SK-N-SH (cell line): ENCODE measurements at regions not wholly inside any gene's neighbourhood (a gene's known extent, or its start where the extent isn't known, plus 50 kb on each side); places are given as distances from the start of the nearest gene placed in this dataset.

ENCODE experiments used
- CTCF ChIA-PET: fragments of 300-600, 350-600 bp; formaldehyde crosslinking; extraction: SDS; loops from one replicate; lab custom pipeline; 2021; lab: Yijun Ruan, JAX
- POLR2A ChIA-PET: fragments of 350-600 bp; sonication (Branson Sonifier 250); formaldehyde crosslinking; extraction: SDS; loops from one replicate; lab custom pipeline; 2020; ENCODE audit warnings: antibody characterized with exemption, inconsistent platforms; lab: Yijun Ruan, JAX
- DNase-seq: peaks from one replicate; pipeline ENCODE4 v3.0.0; 2012
- H2AFZ ChIP-seq: fragments of 200-600 bp; sonication (generic); 2 replicates; pipeline ENCODE4 v1.8.1; 2016; ENCODE audit warnings: antibody characterized with exemption, mild to moderate bottlenecking, low read depth
- H3F3A ChIP-seq: fragments of 200-600 bp; sonication (generic); replicated peaks from 2 replicates; pipeline ENCODE3; 2016; ENCODE audit warnings: antibody characterized with exemption, mild to moderate bottlenecking; ENCODE audit not compliant: insufficient read depth
- H3K27ac ChIP-seq, 2 experiments: fragments of 200-500 bp in 1 of 2; fragments of 200-600 bp in 1 of 2; sonication (Bioruptor generic) in 1 of 2; sonication (generic), shearing (Covaris generic) in 1 of 2; 2 replicates each; pipeline versions ENCODE4 v1.5.1 to v1.6.1; 2014 to 2016; ENCODE audit warnings: low read depth in 2 of 2, inconsistent platforms in 1 of 2, low read length in 1 of 2, mild to moderate bottlenecking in 1 of 2, mixed read lengths in 1 of 2
- H3K27me3 ChIP-seq: fragments of 200-600 bp; sonication (generic), shearing (Covaris generic); 2 replicates; pipeline ENCODE4 v1.6.1; 2016; ENCODE audit warnings: mixed run types; ENCODE audit not compliant: insufficient read depth
- H3K36me3 ChIP-seq, 2 experiments: fragments of 200-500 bp in 1 of 2; fragments of 200-600 bp in 1 of 2; sonication (Bioruptor generic) in 1 of 2; sonication (generic) in 1 of 2; replicated peaks in 1 of 2; 2 replicates each; pipeline versions ENCODE3 to v1.5.1; 2014 to 2016; ENCODE audit warnings: low read length in 1 of 2, mild to moderate bottlenecking in 1 of 2; ENCODE audit not compliant: insufficient read depth in 2 of 2, control insufficient read depth in 1 of 2
- H3K4me1 ChIP-seq, 2 experiments: fragments of 200-500 bp in 1 of 2; fragments of 200-600 bp in 1 of 2; sonication (Bioruptor generic) in 1 of 2; sonication (generic), shearing (Covaris generic) in 1 of 2; 2 replicates each; pipeline versions ENCODE4 v1.5.1 to v1.6.1; 2014 to 2016; ENCODE audit warnings: low read depth in 1 of 2, low read length in 1 of 2, mixed run types in 1 of 2; ENCODE audit not compliant: insufficient read depth in 2 of 2, control insufficient read depth in 1 of 2
- H3K4me2 ChIP-seq: fragments of 200-600 bp; sonication (generic), shearing (Covaris generic); 2 replicates; pipeline ENCODE4 v1.6.1; 2017; ENCODE audit warnings: mixed run types
- H3K4me3 ChIP-seq, 2 experiments: fragments of 200-500 bp in 1 of 2; fragments of 200-600 bp in 1 of 2; sonication (Bioruptor generic) in 1 of 2; sonication (generic), shearing (Covaris generic) in 1 of 2; 2 replicates each; pipeline versions ENCODE4 v1.5.1 to v1.8.1; 2014 to 2016; ENCODE audit warnings: low read depth in 2 of 2, inconsistent platforms in 1 of 2, low read length in 1 of 2, mild to moderate bottlenecking in 1 of 2, mixed read lengths in 1 of 2, moderate library complexity in 1 of 2
- H3K79me2 ChIP-seq: fragments of 200-600 bp; sonication (generic); 2 replicates; pipeline ENCODE4 v1.8.1; 2017; ENCODE audit warnings: mild to moderate bottlenecking; ENCODE audit not compliant: insufficient read depth
- H3K9ac ChIP-seq: fragments of 200-600 bp; sonication (generic); 2 replicates; pipeline ENCODE4 v1.6.1; 2017; ENCODE audit warnings: mixed run types
- H3K9me2 ChIP-seq: fragments of 200-600 bp; sonication (generic); 2 replicates; pipeline ENCODE4 v1.6.1; 2017; ENCODE audit warnings: mixed run types
- H3K9me3 ChIP-seq: fragments of 200-600 bp; sonication (generic); 2 replicates; pipeline ENCODE4 v1.6.1; 2017; ENCODE audit warnings: mixed run types, mild to moderate bottlenecking, moderate library complexity
- H4K20me1 ChIP-seq: fragments of 200-600 bp; sonication (generic); 2 replicates; pipeline ENCODE4 v1.6.1; 2017; ENCODE audit warnings: mild to moderate bottlenecking, mixed run types; ENCODE audit not compliant: insufficient read depth
- EP300 ChIP-seq, 2 experiments: IDR thresholded peaks; 2 replicates each; pipeline versions ENCODE4 v1.4.0 to v1.6.1; 2012; ENCODE audit warnings: borderline replicate concordance in 1 of 2, low read depth in 1 of 2, low read length in 1 of 2
- GABPA ChIP-seq: IDR thresholded peaks from 2 replicates; pipeline ENCODE4 v1.4.0; 2012; ENCODE audit warnings: low read depth, mild to moderate bottlenecking
- GATA2 ChIP-seq: sonication (generic); formaldehyde crosslinking; IDR thresholded peaks from 2 replicates; pipeline ENCODE4 v1.5.0; 2020; ENCODE audit warnings: mild to moderate bottlenecking, missing genetic modification reagents
- IRF3 ChIP-seq: fragments of 150-350 bp; IDR thresholded peaks from 2 replicates; pipeline ENCODE4 v1.6.1; 2016; ENCODE audit warnings: mild to moderate bottlenecking, low read depth, low read length
- JUND ChIP-seq: IDR thresholded peaks from 2 replicates; pipeline ENCODE4 v1.4.0; 2012
- MEF2A ChIP-seq: IDR thresholded peaks from 2 replicates; pipeline ENCODE4 v1.4.0; 2012; ENCODE audit warnings: low read depth, borderline replicate concordance
- NRF1 ChIP-seq: IDR thresholded peaks from 2 replicates; pipeline ENCODE4 v1.6.1; 2012; ENCODE audit warnings: low read depth, mild to moderate bottlenecking, low read length
- PBX3 ChIP-seq: IDR thresholded peaks from 2 replicates; pipeline ENCODE4; 2012
- POLR2AphosphoS5 ChIP-seq: IDR thresholded peaks from 2 replicates; pipeline ENCODE4 v1.6.1; 2012; ENCODE audit warnings: low read depth, low read length
- RFX5 ChIP-seq: IDR thresholded peaks from 2 replicates; pipeline ENCODE4 v1.6.1; 2012; ENCODE audit warnings: mild to moderate bottlenecking, improper control_type of control experiment, low read length
- YY1 ChIP-seq: IDR thresholded peaks from 2 replicates; pipeline ENCODE4 v1.4.0; 2012; ENCODE audit warnings: low read depth, mild to moderate bottlenecking
- whole genome bisulfite sequencing: methylation state at CpG from one replicate; pipeline ENCODE4 v1.1.6; 2017; ENCODE audit warnings: low lambda C conversion rate; 5-methylcytosine and 5-hydroxymethylcytosine counted together

- TF ChIP-seq IRF3 (no peak), EP300 (IDR thresholded peaks at IDR 0.05; ENCODE audit: borderline replicate concordance in 1 of 2, low read depth in 1 of 2, low read length in 1 of 2) (no peak), POLR2AphosphoS5 (no peak), MEF2A (no peak)
Observed at GRCh38 chr12:114504311-114504710, 98.4 kb upstream of the TBX5 start (continued).

DNA sequence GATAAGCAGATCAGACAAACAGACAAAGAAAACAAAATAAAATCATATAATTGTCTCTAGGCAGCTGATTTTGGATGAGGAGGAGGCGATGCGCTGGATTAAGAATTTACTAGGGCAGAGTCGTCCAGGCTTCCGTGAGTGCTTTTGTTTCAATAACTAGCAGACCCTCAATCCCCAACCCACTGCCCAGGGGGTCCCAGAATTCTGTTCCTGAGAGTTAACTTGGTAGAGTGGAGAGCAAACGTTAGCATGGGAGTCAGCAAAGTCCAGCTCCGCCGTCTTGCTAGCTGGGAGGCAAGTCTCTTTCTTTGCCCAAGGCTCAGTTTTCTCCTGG lies 95.5 kb upstream of the TBX5 start:
- H3K4me3 ChIP-seq, result no peak overlapping the region
- CTCF ChIA-PET, result interaction anchor here (0.6 to 5.1 kb wide), 5 partner anchors 10 to 521 kb away, joined by 3 to 21 read pairs (median 4); no protein-coding TSS in a partner anchor
- DNase-seq, result no peak
- peaks cover 22% of the 10 kb centered on the region; the same call in 1 of the 2 replicates for H3K27me3 ChIP-seq
- no peak overlapping the region for H2AFZ ChIP-seq
- POLR2A ChIA-PET, result no interaction called here
- 11% methylated on average over 7 of the region's 7 CpGs for WGBS
- H3K9ac ChIP-seq, result no peak overlapping the region
- no peaks in the 10 kb centered on the region for H4K20me1 ChIP-seq
- no peaks in the 10 kb centered on the region for H3K9me3 ChIP-seq
- no peak overlapping the region for H3K4me2 ChIP-seq
- no peaks in the 10 kb centered on the region for H3F3A ChIP-seq
- TF ChIP-seq GATA2 (CRISPR knock-in tag) (no peak), IRF3 (no peak), NRF1 (no peak), PBX3 (no peak), JUND (no peak)
- H3K36me3 ChIP-seq, result no peaks in the 10 kb centered on the region
- H3K9me2 ChIP-seq, result no peaks in the 10 kb centered on the region
- H3K79me2 ChIP-seq, result no peaks in the 10 kb centered on the region
- H3K27ac ChIP-seq, result no peak overlapping the region
- H3K4me1 ChIP-seq, result no peaks in the 10 kb centered on the region

DNA sequence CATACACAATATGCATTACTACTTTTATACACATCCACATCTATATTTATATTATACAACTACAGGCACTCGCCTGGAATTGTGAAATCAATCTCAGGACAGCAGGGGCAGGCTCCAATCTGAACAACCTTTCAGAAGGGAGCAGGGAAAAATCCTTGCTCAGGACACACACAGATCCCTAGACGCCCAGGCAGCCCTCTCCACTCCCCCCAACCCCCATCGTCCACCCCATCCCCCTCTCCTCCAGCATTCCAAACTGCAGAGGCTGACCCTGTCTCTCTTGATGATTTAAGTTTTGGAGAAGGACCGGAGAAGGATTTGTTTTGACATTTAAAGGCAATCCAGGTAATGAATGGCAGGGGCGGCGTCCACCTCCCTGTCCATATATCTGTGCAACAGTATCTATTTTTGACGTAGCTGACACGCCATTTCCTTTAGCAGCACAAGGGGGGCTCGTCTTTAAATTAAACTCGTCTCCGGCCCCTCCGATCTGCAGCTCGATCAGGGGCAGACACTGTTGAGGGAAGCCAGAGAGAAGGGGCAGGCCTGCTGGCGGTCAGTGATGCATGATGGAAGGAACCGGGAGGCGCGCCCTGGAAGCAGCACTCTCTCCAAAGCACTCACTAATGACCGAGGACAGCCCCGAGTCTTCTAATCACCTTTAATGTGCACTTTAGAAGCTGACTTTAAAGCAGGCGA lies 95.0 kb upstream of the TBX5 start:
- no peaks in the 10 kb centered on the region for H3K79me2 ChIP-seq
- no peaks in the 10 kb centered on the region for H3K9me3 ChIP-seq
- no peaks in the 10 kb centered on the region for H4K20me1 ChIP-seq
- WGBS, result 6% methylated on average over 20 of the region's 20 CpGs
- TF ChIP-seq GABPA (no peak), GATA2 (CRISPR knock-in tag) (no peak), RFX5 (no peak), YY1 (no peak)
- H3K4me2 ChIP-seq, result no peak overlapping the region
- POLR2A ChIA-PET, result no interaction called here
- no peaks in the 10 kb centered on the region for H3K36me3 ChIP-seq
- H3K4me1 ChIP-seq, result no peaks in the 10 kb centered on the region
- no peak for DNase-seq
- H3K9me2 ChIP-seq, result no peaks in the 10 kb centered on the region
- no peak overlapping the region for H3K4me3 ChIP-seq
- H3K27ac ChIP-seq, result no peak overlapping the region
- H3K9ac ChIP-seq, result no peak overlapping the region
- H3F3A ChIP-seq, result no peaks in the 10 kb centered on the region
- no peak overlapping the region for H2AFZ ChIP-seq
- CTCF ChIA-PET, result interaction anchor here (0.6 to 5.1 kb wide), 3 partner anchors 112 to 520 kb away, joined by 3 to 21 read pairs (median 3); no protein-coding TSS in a partner anchor
- peaks cover 21% of the 10 kb centered on the region; the same call in 1 of the 2 replicates for H3K27me3 ChIP-seq
